H1 (cell line): ENCODE measurements at regions not wholly inside any gene's neighbourhood (a gene's known extent, or its start where the extent isn't known, plus 50 kb on each side); places are given as distances from the start of the nearest gene placed in this dataset.

Experiments used
- CTCF ChIA-PET: fragments of 300-600 bp; sonication (Branson Sonifier 250); formaldehyde crosslinking; loops from one replicate; lab custom pipeline; 2021; ENCODE audit not compliant: partially characterized antibody; lab: Charles Lee
- POLR2A ChIA-PET: fragments of 300-600 bp; sonication (Branson Sonifier 250); formaldehyde crosslinking; loops from one replicate; lab custom pipeline; 2021; ENCODE audit warnings: inconsistent platforms; ENCODE audit not compliant: partially characterized antibody; lab: Charles Lee
- DNase-seq, 2 experiments: peaks; one replicate each; pipeline versions ENCODE4 v3.0.0 to v3.0.0-alpha.2; 2010 to 2022; ENCODE audit warnings: low spot score in 2 of 2, low read depth in 1 of 2, mixed read lengths in 1 of 2
- FAIRE-seq: peaks from 2 replicates; lab custom pipeline; 2011; peaks lifted over from hg19 to GRCh38; lab: Jason Lieb, UNC
- H2AFZ ChIP-seq: 2 replicates; pipeline ENCODE4 v1.8.1; 2012; ENCODE audit warnings: low read length, inconsistent platforms
- H2AK5ac ChIP-seq: 2 replicates; pipeline ENCODE4 v1.6.1; 2013; ENCODE audit warnings: low read depth, low read length
- H2BK120ac ChIP-seq: replicated peaks from 2 replicates; pipeline ENCODE3; 2013; ENCODE audit warnings: low read depth, low read length, inconsistent platforms
- H2BK12ac ChIP-seq: 2 replicates; pipeline ENCODE4 v1.6.1; 2013; ENCODE audit warnings: low read depth, low read length
- H2BK15ac ChIP-seq: 2 replicates; pipeline ENCODE4 v1.6.1; 2013; ENCODE audit warnings: low read length
- H2BK20ac ChIP-seq: 2 replicates; pipeline ENCODE4 v1.6.1; 2013; ENCODE audit warnings: low read length
- H2BK5ac ChIP-seq: 2 replicates; pipeline ENCODE4 v1.6.1; 2013; ENCODE audit warnings: low read depth, low read length
- H3K14ac ChIP-seq: 2 replicates; pipeline ENCODE4 v1.6.1; 2013; ENCODE audit warnings: inconsistent platforms; ENCODE audit not compliant: insufficient read length
- H3K18ac ChIP-seq: 2 replicates; pipeline ENCODE4 v1.6.1; 2013; ENCODE audit warnings: low read length; ENCODE audit errors: extremely low read depth
- H3K23ac ChIP-seq: 2 replicates; pipeline ENCODE4 v1.6.1; 2013; ENCODE audit warnings: inconsistent platforms; ENCODE audit not compliant: insufficient read length
- H3K23me2 ChIP-seq: 2 replicates; pipeline ENCODE4 v1.6.1; 2013; ENCODE audit warnings: low read depth, low read length
- H3K27ac ChIP-seq: 2 replicates; pipeline ENCODE4 v1.6.1; 2011; ENCODE audit warnings: low read depth, low read length, inconsistent platforms
- H3K27me3 ChIP-seq, 4 experiments: replicated peaks in 1 of 4; 1 replicate in 1 of 4; 2 replicates in 3 of 4; pipeline versions ENCODE4 v1.6.1 to v1.8.1; 2011 to 2013; ENCODE audit warnings: low read length in 3 of 4, mild to moderate bottlenecking in 3 of 4, inconsistent platforms in 2 of 4, mixed read lengths in 2 of 4, moderate library complexity in 1 of 4; ENCODE audit not compliant: control insufficient read depth in 3 of 4, insufficient read depth in 3 of 4; ENCODE audit errors: extremely low read depth in 1 of 4
- H3K36me3 ChIP-seq, 4 experiments: 2 replicates each; pipeline versions ENCODE4 v1.6.1 to v1.8.1; 2011 to 2013; ENCODE audit warnings: mild to moderate bottlenecking in 4 of 4, low read length in 3 of 4, moderate library complexity in 2 of 4, control low read depth in 1 of 4, inconsistent platforms in 1 of 4; ENCODE audit not compliant: insufficient read depth in 4 of 4, control insufficient read depth in 2 of 4
- H3K4ac ChIP-seq: replicated peaks from 2 replicates; pipeline ENCODE3; 2013; ENCODE audit warnings: low read length, low read depth, mixed read lengths, inconsistent platforms; ENCODE audit not compliant: insufficient read length
- H3K4me1 ChIP-seq, 4 experiments: replicated peaks in 1 of 4; 1 replicate in 1 of 4; 2 replicates in 3 of 4; pipeline versions ENCODE4 v1.6.1 to v1.8.1; 2011 to 2013; ENCODE audit warnings: low read length in 3 of 4, inconsistent platforms in 2 of 4, mixed read lengths in 1 of 4; ENCODE audit not compliant: insufficient read depth in 4 of 4, control insufficient read depth in 3 of 4
- H3K4me2 ChIP-seq, 2 experiments: 2 replicates each; pipeline versions ENCODE4 v1.6.1 to v1.8.1; 2011 to 2013; ENCODE audit warnings: low read depth in 2 of 2, low read length in 2 of 2, control low read depth in 1 of 2, inconsistent platforms in 1 of 2, mild to moderate bottlenecking in 1 of 2; ENCODE audit not compliant: insufficient read depth in 1 of 2
- H3K4me3 ChIP-seq, 4 experiments: fragments of 200-600, 300-600 bp in 1 of 4; sonication (generic), shearing (Covaris generic), sonication (Bioruptor Twin) in 1 of 4; 2 replicates each; pipeline versions ENCODE4 v1.5.1 to v1.8.1; 2011 to 2016; ENCODE audit warnings: low read length in 4 of 4, low read depth in 3 of 4, control low read depth in 2 of 4, inconsistent platforms in 2 of 4, mild to moderate bottlenecking in 2 of 4, mixed read lengths in 1 of 4, moderate library complexity in 1 of 4; ENCODE audit not compliant: insufficient read depth in 2 of 4; ENCODE audit errors: extremely low read depth in 1 of 4
- H3K56ac ChIP-seq: replicated peaks from 2 replicates; pipeline ENCODE3; 2013; ENCODE audit warnings: low read depth, mild to moderate bottlenecking, mixed read lengths, low read length, inconsistent platforms; ENCODE audit not compliant: insufficient read length
- H3K79me1 ChIP-seq: 2 replicates; pipeline ENCODE4 v1.6.1; 2013; ENCODE audit warnings: low read depth, low read length, control low read depth
- H3K79me2 ChIP-seq, 2 experiments: 2 replicates each; pipeline versions ENCODE4 v1.6.1 to v1.8.1; 2012 to 2013; ENCODE audit warnings: low read length in 2 of 2, mild to moderate bottlenecking in 2 of 2, inconsistent platforms in 1 of 2; ENCODE audit not compliant: insufficient read depth in 2 of 2, control insufficient read depth in 1 of 2
- H3K9ac ChIP-seq, 4 experiments: replicated peaks in 1 of 4; 1 replicate in 1 of 4; 2 replicates in 3 of 4; pipeline versions ENCODE4 v1.6.1 to v1.8.1; 2011 to 2013; ENCODE audit warnings: low read depth in 3 of 4, low read length in 3 of 4, control low read depth in 2 of 4, mild to moderate bottlenecking in 2 of 4, moderate library complexity in 2 of 4, inconsistent platforms in 1 of 4; ENCODE audit errors: extremely low read depth in 1 of 4
- H3K9me3 ChIP-seq, 2 experiments: 2 replicates each; pipeline versions ENCODE4 v1.6.1 to v1.8.1; 2012 to 2013; ENCODE audit warnings: mild to moderate bottlenecking in 2 of 2, moderate library complexity in 2 of 2, control low read depth in 1 of 2, inconsistent platforms in 1 of 2, low read depth in 1 of 2, low read length in 1 of 2, mixed read lengths in 1 of 2; ENCODE audit not compliant: insufficient read depth in 2 of 2
- H4K20me1 ChIP-seq, 2 experiments: replicated peaks in 1 of 2; 2 replicates each; pipeline versions ENCODE3 to v1.8.1; 2011 to 2013; ENCODE audit warnings: inconsistent platforms in 2 of 2, low read length in 2 of 2, mild to moderate bottlenecking in 1 of 2; ENCODE audit not compliant: insufficient read depth in 2 of 2, control insufficient read depth in 1 of 2
- H4K5ac ChIP-seq: 2 replicates; pipeline ENCODE4 v1.6.1; 2013; ENCODE audit warnings: low read length, low read depth, mixed read lengths, inconsistent platforms; ENCODE audit not compliant: insufficient read length
- H4K8ac ChIP-seq: 2 replicates; pipeline ENCODE4 v1.8.0; 2013; ENCODE audit warnings: mild to moderate bottlenecking, moderate library complexity, low read length, inconsistent platforms; ENCODE audit not compliant: insufficient read depth; ENCODE audit errors: extremely low read depth
- H4K91ac ChIP-seq: replicated peaks from 2 replicates; pipeline ENCODE3; 2013; ENCODE audit warnings: low read length, mixed read lengths, inconsistent platforms; ENCODE audit not compliant: insufficient read length
- MAFK ChIP-seq: IDR thresholded peaks from 2 replicates; pipeline ENCODE4 v1.6.1; 2012; ENCODE audit warnings: low read depth, mild to moderate bottlenecking, improper control_type of control experiment, low read length
- POLR2AphosphoS5 ChIP-seq: IDR thresholded peaks from 2 replicates; pipeline ENCODE4 v1.6.1; 2011; ENCODE audit warnings: low read depth, low read length
- POU5F1 ChIP-seq: IDR thresholded peaks from 2 replicates; pipeline ENCODE4 v1.6.1; 2011; ENCODE audit warnings: low read depth, mild to moderate bottlenecking, low read length, moderate library complexity
- RBBP5 ChIP-seq: IDR thresholded peaks from 2 replicates; pipeline ENCODE4 v1.7.1; 2012; ENCODE audit warnings: low read depth, mild to moderate bottlenecking, inconsistent platforms, low read length, moderate library complexity, borderline replicate concordance
- SIX5 ChIP-seq: IDR thresholded peaks from 2 replicates; pipeline ENCODE4 v1.6.1; 2011; ENCODE audit warnings: mild to moderate bottlenecking, low read depth, low read length
- SP1 ChIP-seq: IDR thresholded peaks from 2 replicates; pipeline ENCODE4 v1.6.1; 2011; ENCODE audit warnings: low read depth, low read length
- TAF7 ChIP-seq: optimal IDR thresholded peaks from 2 replicates; pipeline ENCODE3; 2011; ENCODE audit warnings: low read depth, mild to moderate bottlenecking, inconsistent platforms, low read length, moderate library complexity, borderline replicate concordance
- WGBS, 2 experiments: shearing (Covaris generic) in 1 of 2; methylation state at CpG; one replicate each; pipeline versions ENCODE4 v1.1.6 to v1.1.7; 2013 to 2015; ENCODE audit warnings: low lambda C conversion rate in 2 of 2, mixed read lengths in 2 of 2, inconsistent platforms in 1 of 2, low coverage in 1 of 2, missing lambda C conversion rate in 1 of 2; ENCODE audit not compliant: insufficient replicate concordance in 2 of 2, insufficient coverage in 1 of 2, insufficient read length in 1 of 2; ENCODE audit errors: extremely low coverage in 1 of 2, missing lambda C conversion rate in 1 of 2; 5-methylcytosine and 5-hydroxymethylcytosine counted together

DNA sequence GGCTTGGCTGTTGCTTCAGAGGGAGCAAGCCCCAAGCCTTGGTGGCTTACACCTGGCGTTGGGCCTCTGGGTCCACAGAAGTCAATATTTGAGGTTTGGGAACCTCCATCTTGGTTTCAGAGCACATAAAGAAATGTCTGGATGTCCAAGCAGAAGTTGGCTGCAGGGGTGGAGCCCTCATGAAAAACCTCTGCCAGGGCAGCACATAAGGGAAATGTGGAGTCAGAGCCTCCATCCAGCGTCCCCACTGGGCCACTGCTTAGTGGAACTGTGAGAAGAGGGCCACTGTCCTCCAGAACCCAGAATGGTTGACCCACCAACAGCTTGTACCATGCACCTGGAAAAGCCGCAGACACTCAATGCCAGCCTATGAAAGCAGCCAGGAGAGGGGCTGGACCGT lies 573.5 kb upstream of the ZWINT start:
- WGBS, 2 experiments, result 86% methylated on average over 4 of the region's 4 CpGs; no CpG with 5 or more reads in 1 of the 2 experiments
- H2BK12ac ChIP-seq, result no peak overlapping the region
- H4K20me1 ChIP-seq, result no peaks in the 10 kb centered on the region
- TF ChIP-seq RBBP5, result no peak
- TF ChIP-seq SIX5, result no peak
- no peak for TF ChIP-seq TAF7
- TF ChIP-seq MAFK, result no peak
- no peak for TF ChIP-seq POLR2AphosphoS5
- TF ChIP-seq SP1, result no peak
- no peak for TF ChIP-seq POU5F1
- no peak overlapping the region for H3K9ac ChIP-seq
- H3K18ac ChIP-seq, result no peak overlapping the region
- H3K4me2 ChIP-seq, result no peak overlapping the region
- H2BK20ac ChIP-seq, result no peak overlapping the region
- H2BK5ac ChIP-seq, result no peak overlapping the region
- no peak overlapping the region for H3K27ac ChIP-seq
- no peak overlapping the region for H2AK5ac ChIP-seq
- H4K8ac ChIP-seq, result no peak overlapping the region
- no peak overlapping the region for H3K4me3 ChIP-seq
- H3K27me3 ChIP-seq, result no peaks in the 10 kb centered on the region
- H2BK15ac ChIP-seq, result no peak overlapping the region
- H3K79me2 ChIP-seq, result no peaks in the 10 kb centered on the region
- DNase-seq, result no peak
- no peaks in the 10 kb centered on the region for H3K23me2 ChIP-seq
- CTCF ChIA-PET, result no interaction called here
- H3K56ac ChIP-seq, result no peak overlapping the region
- H3K14ac ChIP-seq, result no peak overlapping the region
- H2BK120ac ChIP-seq, result no peak overlapping the region
- H4K5ac ChIP-seq, result no peak overlapping the region
- no peak for FAIRE-seq
- POLR2A ChIA-PET, result no interaction called here
- no peak overlapping the region for H3K4ac ChIP-seq
- no peak overlapping the region for H3K23ac ChIP-seq
- H3K36me3 ChIP-seq, result no peaks in the 10 kb centered on the region
- H3K4me1 ChIP-seq, result no peaks in the 10 kb centered on the region
- peaks cover 13 to 16% of the 10 kb centered on the region in 2 experiments for H3K9me3 ChIP-seq
- no peak overlapping the region for H2AFZ ChIP-seq
- H4K91ac ChIP-seq, result no peak overlapping the region
- no peaks in the 10 kb centered on the region for H3K79me1 ChIP-seq
